ENCODE measurements at regions not wholly inside any gene's neighbourhood (a gene's known extent, or its start where the extent isn't known, plus 50 kb on each side); places are given as distances from the start of the nearest gene placed in this dataset.

GRCh38 chr9:111120526-111120925, 82.3 kb upstream of the LPAR1 start:
- TF ChIP-seq CTCF (IDR thresholded peaks at IDR 0.05), result no peak
- TF ChIP-seq, protein P1, sequence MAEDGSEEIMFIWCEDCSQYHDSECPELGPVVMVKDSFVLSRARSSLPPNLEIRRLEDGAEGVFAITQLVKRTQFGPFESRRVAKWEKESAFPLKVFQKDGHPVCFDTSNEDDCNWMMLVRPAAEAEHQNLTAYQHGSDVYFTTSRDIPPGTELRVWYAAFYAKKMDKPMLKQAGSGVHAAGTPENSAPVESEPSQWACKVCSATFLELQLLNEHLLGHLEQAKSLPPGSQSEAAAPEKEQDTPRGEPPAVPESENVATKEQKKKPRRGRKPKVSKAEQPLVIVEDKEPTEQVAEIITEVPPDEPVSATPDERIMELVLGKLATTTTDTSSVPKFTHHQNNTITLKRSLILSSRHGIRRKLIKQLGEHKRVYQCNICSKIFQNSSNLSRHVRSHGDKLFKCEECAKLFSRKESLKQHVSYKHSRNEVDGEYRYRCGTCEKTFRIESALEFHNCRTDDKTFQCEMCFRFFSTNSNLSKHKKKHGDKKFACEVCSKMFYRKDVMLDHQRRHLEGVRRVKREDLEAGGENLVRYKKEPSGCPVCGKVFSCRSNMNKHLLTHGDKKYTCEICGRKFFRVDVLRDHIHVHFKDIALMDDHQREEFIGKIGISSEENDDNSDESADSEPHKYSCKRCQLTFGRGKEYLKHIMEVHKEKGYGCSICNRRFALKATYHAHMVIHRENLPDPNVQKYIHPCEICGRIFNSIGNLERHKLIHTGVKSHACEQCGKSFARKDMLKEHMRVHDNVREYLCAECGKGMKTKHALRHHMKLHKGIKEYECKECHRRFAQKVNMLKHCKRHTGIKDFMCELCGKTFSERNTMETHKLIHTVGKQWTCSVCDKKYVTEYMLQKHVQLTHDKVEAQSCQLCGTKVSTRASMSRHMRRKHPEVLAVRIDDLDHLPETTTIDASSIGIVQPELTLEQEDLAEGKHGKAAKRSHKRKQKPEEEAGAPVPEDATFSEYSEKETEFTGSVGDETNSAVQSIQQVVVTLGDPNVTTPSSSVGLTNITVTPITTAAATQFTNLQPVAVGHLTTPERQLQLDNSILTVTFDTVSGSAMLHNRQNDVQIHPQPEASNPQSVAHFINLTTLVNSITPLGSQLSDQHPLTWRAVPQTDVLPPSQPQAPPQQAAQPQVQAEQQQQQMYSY (CRISPR knock-in tag; IDR thresholded peaks at IDR 0.05), result no peak
- no peak for TF ChIP-seq ELF4 (CRISPR knock-in tag; IDR thresholded peaks at IDR 0.05; ENCODE audit: low read depth)
